Sigmoid colon (tissue), 6 donors: ENCODE measurements at regions not wholly inside any gene's neighbourhood (a gene's known extent, or its start where the extent isn't known, plus 50 kb on each side); places are given as distances from the start of the nearest gene placed in this dataset.

ENCODE experiments used
- DNase-seq: peaks from one replicate; pipeline ENCODE4 v3.0.0-alpha.2; 2019
- H3K27ac ChIP-seq, 4 donors: fragments of 200-600 bp; sonication (generic); one replicate each; pipeline ENCODE4 v1.5.1; 2016 to 2019; ENCODE audit warnings: mild to moderate bottlenecking in 1 of 4
- H3K27me3 ChIP-seq, 3 donors: fragments of 200-600 bp; sonication (generic); one replicate each; pipeline ENCODE4 v1.5.1; 2019; ENCODE audit warnings: mild to moderate bottlenecking in 1 of 3
- H3K36me3 ChIP-seq, 4 donors: fragments of 200-600 bp; sonication (generic); one replicate each; pipeline ENCODE4 v1.5.1; 2016 to 2019
- H3K4me1 ChIP-seq, 4 donors: fragments of 200-600 bp; sonication (generic); one replicate each; pipeline ENCODE4 v1.5.1; 2017 to 2019
- H3K4me3 ChIP-seq, 4 donors: fragments of 200-600 bp; sonication (generic); one replicate each; pipeline ENCODE4 v1.5.1; 2017 to 2019; ENCODE audit warnings: mild to moderate bottlenecking in 2 of 4, moderate library complexity in 1 of 4
- H3K9me3 ChIP-seq, 4 donors: fragments of 200-600 bp in 3 of 4; sonication (generic) in 3 of 4; one replicate each; pipeline versions ENCODE4 v1.5.1 to v1.6.1; 2013 to 2019
- CTCF ChIP-seq, 4 experiments: fragments of 450-650 bp in 3 of 4; fragments of 200-600 bp in 1 of 4; IDR thresholded peaks; one replicate each; pipeline ENCODE4 v1.5.1; 2016 to 2019; ENCODE audit warnings: antibody characterized with exemption in 4 of 4, mild to moderate bottlenecking in 3 of 4, moderate library complexity in 2 of 4
- EP300 ChIP-seq, 4 donors: sonication (generic); formaldehyde crosslinking; IDR thresholded peaks; one replicate each; pipeline ENCODE4 v1.6.1; 2017; ENCODE audit warnings: antibody characterized with exemption in 4 of 4
- POLR2A ChIP-seq, 2 donors: fragments of 450-650 bp; IDR thresholded peaks; one replicate each; pipeline ENCODE4 v1.6.1; 2016; ENCODE audit warnings: antibody characterized with exemption in 2 of 2, mild to moderate bottlenecking in 2 of 2, moderate library complexity in 2 of 2
- POLR2AphosphoS5 ChIP-seq, 4 donors: sonication (generic); formaldehyde crosslinking; IDR thresholded peaks; one replicate each; pipeline ENCODE4 v1.6.1; 2017; ENCODE audit warnings: antibody characterized with exemption in 4 of 4
- WGBS, 2 donors: extraction: QIAGEN DNeasy Blood & Tissue Kit; methylation state at CpG; one replicate each; pipeline ENCODE4 v1.1.7; 2013; 5-methylcytosine and 5-hydroxymethylcytosine counted together
- intact Hi-C: fragments of 100-400 bp; cut with DNase I; formaldehyde crosslinking; loops from one replicate; pipeline ENCODE4 v1.15.1; 2023
- donor health status: healthy with polysubstance abuse.
- donor health status: healthy.

GRCh38 chr20:54766483-54766882 is 291.1 kb downstream of the DOK5 start:
- intact Hi-C loops = no loop called here

GRCh38 chr20:54763366-54763765 is 288.0 kb downstream of the DOK5 start:
- Histone ChIP-seq H3K4me3 (no peak overlapping the region), H3K27me3 (no peaks in the 10 kb centered on the region), H3K27ac (no peak overlapping the region), H3K4me1 (no peaks in the 10 kb centered on the region), H3K36me3 (no peaks in the 10 kb centered on the region), H3K9me3 (peaks cover 0 to 3% (median 0%) of the 10 kb centered on the region in 4 donors)
- intact Hi-C loops = no loop called here
- 89 to 94% methylated on average over 1 of the region's 1 CpG for WGBS, 2 donors
- no peak for DNase-seq
- TF ChIP-seq POLR2AphosphoS5 (IDR thresholded peaks at IDR 0.05) (no peak), EP300 (IDR thresholded peaks at IDR 0.05) (no peak), CTCF (IDR thresholded peaks at IDR 0.05) (no peak), POLR2A (IDR thresholded peaks at IDR 0.05) (no peak)

More at GRCh38 chr20:54766483-54766882, 291.1 kb downstream of the DOK5 start:
- Histone ChIP-seq H3K36me3 (no peaks in the 10 kb centered on the region), H3K4me1 (no peaks in the 10 kb centered on the region), H3K9me3 (no peaks in the 10 kb centered on the region), H3K4me3 (no peak overlapping the region), H3K27ac (no peak overlapping the region), H3K27me3 (no peaks in the 10 kb centered on the region)
- WGBS, 2 donors = 89 to 92% methylated on average over 2 of the region's 2 CpGs
- TF ChIP-seq POLR2A (IDR thresholded peaks at IDR 0.05) (no peak), CTCF (IDR thresholded peaks at IDR 0.05) (no peak), POLR2AphosphoS5 (IDR thresholded peaks at IDR 0.05) (no peak), EP300 (IDR thresholded peaks at IDR 0.05) (no peak)
- DNase-seq = no peak

- Histone ChIP-seq H3K4me1 (no peaks in the 10 kb centered on the region), H3K4me3 (no peak overlapping the region), H3K9me3 (peaks cover 0 to 3% (median 0%) of the 10 kb centered on the region in 4 donors), H3K27me3 (no peaks in the 10 kb centered on the region), H3K27ac (no peak overlapping the region), H3K36me3 (no peaks in the 10 kb centered on the region)
- intact Hi-C loops = no loop called here
- no peak for TF ChIP-seq CTCF (IDR thresholded peaks at IDR 0.05)
- TF ChIP-seq POLR2A (IDR thresholded peaks at IDR 0.05) = no peak
- no peak for TF ChIP-seq POLR2AphosphoS5 (IDR thresholded peaks at IDR 0.05)
- TF ChIP-seq EP300 (IDR thresholded peaks at IDR 0.05) = no peak
- no peak for DNase-seq
- WGBS, 2 donors = 87% methylated on average over 4 of the region's 4 CpGs
These were observed 284.2 kb downstream of the DOK5 start for GRCh38 chr20:54759589-54759988.

GRCh38 chr20:54746796-54747195 is 271.4 kb downstream of the DOK5 start:
- Histone ChIP-seq H3K4me3 (no peak overlapping the region), H3K9me3 (peaks cover 0 to 4% (median 2%) of the 10 kb centered on the region in 4 donors), H3K4me1 (no peaks in the 10 kb centered on the region), H3K36me3 (no peaks in the 10 kb centered on the region), H3K27me3 (no peaks in the 10 kb centered on the region), H3K27ac (no peak overlapping the region)
- DNase-seq = no peak
- no peak for TF ChIP-seq CTCF (IDR thresholded peaks at IDR 0.05)
- no peak for TF ChIP-seq POLR2AphosphoS5 (IDR thresholded peaks at IDR 0.05)
- TF ChIP-seq POLR2A (IDR thresholded peaks at IDR 0.05) = no peak
- no peak for TF ChIP-seq EP300 (IDR thresholded peaks at IDR 0.05)
- WGBS, 2 donors = 79 to 85% methylated on average over 2 of the region's 2 CpGs
- intact Hi-C loops = no loop called here

GRCh38 chr20:54745780-54746179 is 270.4 kb downstream of the DOK5 start:
- TF ChIP-seq CTCF (IDR thresholded peaks at IDR 0.05) (no peak), POLR2A (IDR thresholded peaks at IDR 0.05) (no peak), EP300 (IDR thresholded peaks at IDR 0.05) (no peak)
- intact Hi-C loops = no loop called here
- DNase-seq = no peak
- H3K4me1 ChIP-seq = no peaks in the 10 kb centered on the region
- no peak overlapping the region for H3K4me3 ChIP-seq
- WGBS, 2 donors = 87 to 88% methylated on average over 5 of the region's 5 CpGs
- no peak overlapping the region for H3K27ac ChIP-seq
- H3K27me3 ChIP-seq = no peaks in the 10 kb centered on the region
- no peaks in the 10 kb centered on the region for H3K36me3 ChIP-seq
- H3K9me3 ChIP-seq = peaks cover 0 to 4% (median 0%) of the 10 kb centered on the region in 4 donors
